ENCODE measurements at regions not wholly inside any gene's neighbourhood (a gene's known extent, or its start where the extent isn't known, plus 50 kb on each side); places are given as distances from the start of the nearest gene placed in this dataset.

DNA sequence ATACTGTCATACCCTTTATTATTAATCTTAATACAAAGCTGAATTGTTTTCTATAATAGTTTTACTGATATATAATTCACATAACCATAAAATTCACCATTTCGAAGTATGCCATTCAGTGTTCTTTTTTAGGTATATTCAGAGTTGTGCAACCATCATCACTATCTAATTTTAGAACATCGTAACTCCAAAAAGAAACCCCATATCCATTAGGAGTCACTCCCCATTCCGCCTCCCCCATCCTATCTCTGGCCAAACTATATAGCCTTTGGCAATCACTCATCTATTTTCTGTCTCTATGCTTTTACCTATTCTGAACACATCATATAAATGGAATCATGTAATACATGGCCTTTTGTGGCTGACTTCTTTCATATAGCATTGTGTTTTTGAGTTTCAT, 169.7 kb upstream of the GALNT15 start:
- TF ChIP-seq, protein P1, sequence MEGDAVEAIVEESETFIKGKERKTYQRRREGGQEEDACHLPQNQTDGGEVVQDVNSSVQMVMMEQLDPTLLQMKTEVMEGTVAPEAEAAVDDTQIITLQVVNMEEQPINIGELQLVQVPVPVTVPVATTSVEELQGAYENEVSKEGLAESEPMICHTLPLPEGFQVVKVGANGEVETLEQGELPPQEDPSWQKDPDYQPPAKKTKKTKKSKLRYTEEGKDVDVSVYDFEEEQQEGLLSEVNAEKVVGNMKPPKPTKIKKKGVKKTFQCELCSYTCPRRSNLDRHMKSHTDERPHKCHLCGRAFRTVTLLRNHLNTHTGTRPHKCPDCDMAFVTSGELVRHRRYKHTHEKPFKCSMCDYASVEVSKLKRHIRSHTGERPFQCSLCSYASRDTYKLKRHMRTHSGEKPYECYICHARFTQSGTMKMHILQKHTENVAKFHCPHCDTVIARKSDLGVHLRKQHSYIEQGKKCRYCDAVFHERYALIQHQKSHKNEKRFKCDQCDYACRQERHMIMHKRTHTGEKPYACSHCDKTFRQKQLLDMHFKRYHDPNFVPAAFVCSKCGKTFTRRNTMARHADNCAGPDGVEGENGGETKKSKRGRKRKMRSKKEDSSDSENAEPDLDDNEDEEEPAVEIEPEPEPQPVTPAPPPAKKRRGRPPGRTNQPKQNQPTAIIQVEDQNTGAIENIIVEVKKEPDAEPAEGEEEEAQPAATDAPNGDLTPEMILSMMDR (IDR thresholded peaks at IDR 0.05), result no peak
- TF ChIP-seq POLR2A (IDR thresholded peaks at IDR 0.05) (no peak), EP300 (IDR thresholded peaks at IDR 0.05; ENCODE audit: low read depth) (no peak), POLR2AphosphoS5 (IDR thresholded peaks at IDR 0.05) (no peak)

Data from transverse colon (tissue), 4 donors.